ENCODE measurements at regions not wholly inside any gene's neighbourhood (a gene's known extent, or its start where the extent isn't known, plus 50 kb on each side); places are given as distances from the start of the nearest gene placed in this dataset.

DNA sequence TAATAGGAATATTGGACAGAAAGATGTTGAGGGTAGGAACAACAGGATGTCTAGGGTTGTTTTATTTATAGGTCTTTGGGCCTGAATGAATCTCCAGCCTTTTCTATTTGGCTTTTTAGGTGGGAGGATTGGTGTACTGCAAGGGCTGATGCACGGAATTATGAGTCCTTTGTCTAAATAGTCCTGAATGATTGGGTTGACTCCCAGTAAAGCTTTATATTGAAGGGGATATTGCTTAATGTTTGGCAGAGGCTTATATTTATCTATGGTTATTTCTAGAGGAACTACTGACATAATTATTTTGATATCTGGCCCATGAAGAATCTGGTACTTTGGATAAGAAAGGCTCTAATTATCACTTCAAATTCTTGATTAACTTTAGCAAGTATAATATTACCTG is 253.6 kb upstream of the AVPR1A start:
- H3K27me3 ChIP-seq (replicated peaks in 1 of 2; ENCODE audit: control insufficient read depth in 2 of 2, insufficient read depth in 2 of 2, low read length in 1 of 2) = no peaks in the 10 kb centered on the region
- ATAC-seq = no peak
- no peak overlapping the region for H3K9ac ChIP-seq (ENCODE audit: control insufficient read depth, insufficient read depth, low read length)
- H3K4me2 ChIP-seq (ENCODE audit: control insufficient read depth, insufficient read depth) = no peak overlapping the region
- no peak overlapping the region for H3K27ac ChIP-seq (ENCODE audit: control insufficient read depth, insufficient read depth)
- no peak for FAIRE-seq
- in situ Hi-C loops (cut with MboI) (loop anchor here (25.0 kb wide), 1 partner anchor 858 kb away; no protein-coding TSS in a partner anchor), intact Hi-C loops (cut with micrococcal nuclease; ENCODE audit: unreplicated experiment) (no loop called here)
- H4K20me1 ChIP-seq (ENCODE audit: control insufficient read depth, insufficient read depth) = no peaks in the 10 kb centered on the region
- SMC1A ChIA-PET (ENCODE audit: uncharacterized antibody, unreplicated experiment) = no interaction called here
- DNase-seq (ENCODE audit: low read depth, low spot score) = no peak
- H3K79me2 ChIP-seq (ENCODE audit: control insufficient read depth, insufficient read depth, low read length) = no peaks in the 10 kb centered on the region
- no peak for TF ChIP-seq SMAD5 (IDR thresholded peaks at IDR 0.05; ENCODE audit: low read depth)
- TF ChIP-seq, protein P1, sequence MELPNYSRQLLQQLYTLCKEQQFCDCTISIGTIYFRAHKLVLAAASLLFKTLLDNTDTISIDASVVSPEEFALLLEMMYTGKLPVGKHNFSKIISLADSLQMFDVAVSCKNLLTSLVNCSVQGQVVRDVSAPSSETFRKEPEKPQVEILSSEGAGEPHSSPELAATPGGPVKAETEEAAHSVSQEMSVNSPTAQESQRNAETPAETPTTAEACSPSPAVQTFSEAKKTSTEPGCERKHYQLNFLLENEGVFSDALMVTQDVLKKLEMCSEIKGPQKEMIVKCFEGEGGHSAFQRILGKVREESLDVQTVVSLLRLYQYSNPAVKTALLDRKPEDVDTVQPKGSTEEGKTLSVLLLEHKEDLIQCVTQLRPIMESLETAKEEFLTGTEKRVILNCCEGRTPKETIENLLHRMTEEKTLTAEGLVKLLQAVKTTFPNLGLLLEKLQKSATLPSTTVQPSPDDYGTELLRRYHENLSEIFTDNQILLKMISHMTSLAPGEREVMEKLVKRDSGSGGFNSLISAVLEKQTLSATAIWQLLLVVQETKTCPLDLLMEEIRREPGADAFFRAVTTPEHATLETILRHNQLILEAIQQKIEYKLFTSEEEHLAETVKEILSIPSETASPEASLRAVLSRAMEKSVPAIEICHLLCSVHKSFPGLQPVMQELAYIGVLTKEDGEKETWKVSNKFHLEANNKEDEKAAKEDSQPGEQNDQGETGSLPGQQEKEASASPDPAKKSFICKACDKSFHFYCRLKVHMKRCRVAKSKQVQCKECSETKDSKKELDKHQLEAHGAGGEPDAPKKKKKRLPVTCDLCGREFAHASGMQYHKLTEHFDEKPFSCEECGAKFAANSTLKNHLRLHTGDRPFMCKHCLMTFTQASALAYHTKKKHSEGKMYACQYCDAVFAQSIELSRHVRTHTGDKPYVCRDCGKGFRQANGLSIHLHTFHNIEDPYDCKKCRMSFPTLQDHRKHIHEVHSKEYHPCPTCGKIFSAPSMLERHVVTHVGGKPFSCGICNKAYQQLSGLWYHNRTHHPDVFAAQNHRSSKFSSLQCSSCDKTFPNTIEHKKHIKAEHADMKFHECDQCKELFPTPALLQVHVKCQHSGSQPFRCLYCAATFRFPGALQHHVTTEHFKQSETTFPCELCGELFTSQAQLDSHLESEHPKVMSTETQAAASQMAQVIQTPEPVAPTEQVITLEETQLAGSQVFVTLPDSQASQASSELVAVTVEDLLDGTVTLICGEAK (IDR thresholded peaks at IDR 0.05; ENCODE audit: borderline replicate concordance) = no peak
- TF ChIP-seq ZNF622 (IDR thresholded peaks at IDR 0.05) = no peak
- TF ChIP-seq HCFC1 (IDR thresholded peaks at IDR 0.05; ENCODE audit: low read length) = no peak
- no peak for TF ChIP-seq RELA (IDR thresholded peaks at IDR 0.05; ENCODE audit: borderline replicate concordance, partially characterized antibody)
- TF ChIP-seq HDAC6 (IDR thresholded peaks at IDR 0.05; ENCODE audit: unreplicated experiment) = no peak
- TF ChIP-seq SUZ12 (IDR thresholded peaks at IDR 0.05; ENCODE audit: unreplicated experiment) = no peak
- no peak for TF ChIP-seq EED (IDR thresholded peaks at IDR 0.05; ENCODE audit: low read depth)
- TF ChIP-seq, protein P2, sequence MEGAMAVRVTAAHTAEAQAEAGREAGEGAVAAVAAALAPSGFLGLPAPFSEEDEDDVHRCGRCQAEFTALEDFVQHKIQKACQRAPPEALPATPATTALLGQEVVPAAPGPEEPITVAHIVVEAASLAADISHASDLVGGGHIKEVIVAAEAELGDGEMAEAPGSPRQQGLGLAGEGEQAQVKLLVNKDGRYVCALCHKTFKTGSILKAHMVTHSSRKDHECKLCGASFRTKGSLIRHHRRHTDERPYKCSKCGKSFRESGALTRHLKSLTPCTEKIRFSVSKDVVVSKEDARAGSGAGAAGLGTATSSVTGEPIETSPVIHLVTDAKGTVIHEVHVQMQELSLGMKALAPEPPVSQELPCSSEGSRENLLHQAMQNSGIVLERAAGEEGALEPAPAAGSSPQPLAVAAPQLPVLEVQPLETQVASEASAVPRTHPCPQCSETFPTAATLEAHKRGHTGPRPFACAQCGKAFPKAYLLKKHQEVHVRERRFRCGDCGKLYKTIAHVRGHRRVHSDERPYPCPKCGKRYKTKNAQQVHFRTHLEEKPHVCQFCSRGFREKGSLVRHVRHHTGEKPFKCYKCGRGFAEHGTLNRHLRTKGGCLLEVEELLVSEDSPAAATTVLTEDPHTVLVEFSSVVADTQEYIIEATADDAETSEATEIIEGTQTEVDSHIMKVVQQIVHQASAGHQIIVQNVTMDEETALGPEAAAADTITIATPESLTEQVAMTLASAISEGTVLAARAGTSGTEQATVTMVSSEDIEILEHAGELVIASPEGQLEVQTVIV (IDR thresholded peaks at IDR 0.05; ENCODE audit: borderline replicate concordance, partially characterized antibody) = no peak
- TF ChIP-seq MEF2B (IDR thresholded peaks at IDR 0.05; ENCODE audit: partially characterized antibody, poor library complexity, severe bottlenecking) = no peak
- TF ChIP-seq, protein P3, sequence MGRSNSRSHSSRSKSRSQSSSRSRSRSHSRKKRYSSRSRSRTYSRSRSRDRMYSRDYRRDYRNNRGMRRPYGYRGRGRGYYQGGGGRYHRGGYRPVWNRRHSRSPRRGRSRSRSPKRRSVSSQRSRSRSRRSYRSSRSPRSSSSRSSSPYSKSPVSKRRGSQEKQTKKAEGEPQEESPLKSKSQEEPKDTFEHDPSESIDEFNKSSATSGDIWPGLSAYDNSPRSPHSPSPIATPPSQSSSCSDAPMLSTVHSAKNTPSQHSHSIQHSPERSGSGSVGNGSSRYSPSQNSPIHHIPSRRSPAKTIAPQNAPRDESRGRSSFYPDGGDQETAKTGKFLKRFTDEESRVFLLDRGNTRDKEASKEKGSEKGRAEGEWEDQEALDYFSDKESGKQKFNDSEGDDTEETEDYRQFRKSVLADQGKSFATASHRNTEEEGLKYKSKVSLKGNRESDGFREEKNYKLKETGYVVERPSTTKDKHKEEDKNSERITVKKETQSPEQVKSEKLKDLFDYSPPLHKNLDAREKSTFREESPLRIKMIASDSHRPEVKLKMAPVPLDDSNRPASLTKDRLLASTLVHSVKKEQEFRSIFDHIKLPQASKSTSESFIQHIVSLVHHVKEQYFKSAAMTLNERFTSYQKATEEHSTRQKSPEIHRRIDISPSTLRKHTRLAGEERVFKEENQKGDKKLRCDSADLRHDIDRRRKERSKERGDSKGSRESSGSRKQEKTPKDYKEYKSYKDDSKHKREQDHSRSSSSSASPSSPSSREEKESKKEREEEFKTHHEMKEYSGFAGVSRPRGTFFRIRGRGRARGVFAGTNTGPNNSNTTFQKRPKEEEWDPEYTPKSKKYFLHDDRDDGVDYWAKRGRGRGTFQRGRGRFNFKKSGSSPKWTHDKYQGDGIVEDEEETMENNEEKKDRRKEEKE (IDR thresholded peaks at IDR 0.05) = no peak
- no peak for TF ChIP-seq POU2F2 (IDR thresholded peaks at IDR 0.05; ENCODE audit: borderline replicate concordance, low read depth, low read length)
- TF ChIP-seq EP300 (IDR thresholded peaks at IDR 0.05; ENCODE audit: borderline replicate concordance in 1 of 2, control insufficient read depth in 1 of 2, low read depth in 2 of 2, low read length in 2 of 2) = no peak
- TF ChIP-seq ZSCAN29 (IDR thresholded peaks at IDR 0.05) = no peak
- no peak for TF ChIP-seq POLR2A (IDR thresholded peaks at IDR 0.05; ENCODE audit: low read depth, low read length)
- no peak for TF ChIP-seq SMAD1 (IDR thresholded peaks at IDR 0.05; ENCODE audit: low read depth, partially characterized antibody)
- no peak for TF ChIP-seq NFIC (IDR thresholded peaks at IDR 0.05; ENCODE audit: low read depth, low read length)
- WGBS (ENCODE audit: insufficient coverage, insufficient replicate concordance, low lambda C conversion rate, missing lambda C conversion rate) = 0% methylated on average over 1 of the region's 1 CpG
- RAD21 ChIA-PET (ENCODE audit: unreplicated experiment) = no interaction called here
- CTCF ChIA-PET = interaction anchor here (1.0 kb wide), 1 partner anchor 15 kb away, joined by 3 read pairs; no protein-coding TSS in a partner anchor
- H3K9me3 ChIP-seq (replicated peaks; ENCODE audit: control insufficient read depth, insufficient read depth, low read length) = no peaks in the 10 kb centered on the region; the same call in 2 of the 3 replicates
- no peaks in the 10 kb centered on the region for H3K36me3 ChIP-seq (ENCODE audit: control insufficient read depth in 2 of 2, insufficient read depth in 2 of 2, low read length in 1 of 2)
- POLR2A ChIA-PET = no interaction called here
- H2AFZ ChIP-seq (ENCODE audit: control insufficient read depth, low read depth, low read length) = no peak overlapping the region
- no peak overlapping the region for H3K4me3 ChIP-seq
- no peaks in the 10 kb centered on the region for H3K4me1 ChIP-seq (ENCODE audit: control insufficient read depth, insufficient read depth, low read length)
- BruUV-seq (replicated peaks) = no TSS peak

Measured in GM12878 (cell line).